RKO (cell line): ENCODE measurements at regions not wholly inside any gene's neighbourhood (a gene's known extent, or its start where the extent isn't known, plus 50 kb on each side); places are given as distances from the start of the nearest gene placed in this dataset.
"Not testable (repeated sequence)": the region's sequence is repeated elsewhere in the genome, so short reads cannot be mapped to it uniquely, and the experiment has no call there.

Experiments used
- DNase-seq: peaks from one replicate; pipeline ENCODE4 v3.0.0-alpha.2; 2016; ENCODE audit warnings: low spot score

GRCh38 chr7:81361769-81362312, 408.0 kb downstream of the HGF start:
- DNase-seq: no peak

GRCh38 chr7:81355911-81356310, 413.9 kb downstream of the HGF start:
- no peak for DNase-seq

DNA sequence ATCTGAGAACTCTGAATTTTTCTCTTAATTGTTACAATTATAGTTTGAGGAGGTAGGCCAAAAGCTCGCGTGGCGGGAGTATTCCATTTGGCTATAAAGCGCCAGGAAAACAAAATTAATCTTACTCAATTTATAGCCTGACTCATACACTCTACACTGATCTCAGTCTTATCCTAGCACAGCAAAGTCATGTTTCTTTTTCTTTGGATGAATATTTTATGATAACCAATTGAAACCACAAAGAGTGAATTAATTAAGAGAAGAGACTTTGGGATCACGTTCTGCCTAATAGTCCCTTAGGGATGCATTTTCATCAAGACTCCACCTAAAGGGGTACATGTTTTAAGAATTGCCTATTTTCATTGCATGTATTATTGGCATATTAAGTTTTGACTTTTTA, 420.8 kb downstream of the HGF start:
- DNase-seq: no peak

DNA sequence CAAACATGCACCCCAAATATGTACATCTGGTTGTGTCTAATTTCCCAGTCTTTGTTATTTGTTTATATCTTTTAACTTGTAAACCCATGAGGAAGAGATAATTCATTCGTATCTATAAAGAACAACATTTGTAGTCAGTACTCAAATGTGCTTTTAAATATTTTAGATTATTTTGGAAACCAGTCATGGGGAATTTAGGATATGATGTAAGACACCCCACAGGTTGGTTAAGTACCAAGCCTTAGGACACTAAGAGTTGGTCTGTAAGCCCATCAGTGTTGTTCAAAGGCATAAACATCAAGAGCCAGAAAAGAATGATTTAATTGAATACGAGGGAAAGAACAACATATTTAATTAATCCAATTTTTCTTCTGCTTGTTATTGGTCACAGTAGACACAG, 421.1 kb upstream of the SEMA3C start:
- DNase-seq: no peak

DNA sequence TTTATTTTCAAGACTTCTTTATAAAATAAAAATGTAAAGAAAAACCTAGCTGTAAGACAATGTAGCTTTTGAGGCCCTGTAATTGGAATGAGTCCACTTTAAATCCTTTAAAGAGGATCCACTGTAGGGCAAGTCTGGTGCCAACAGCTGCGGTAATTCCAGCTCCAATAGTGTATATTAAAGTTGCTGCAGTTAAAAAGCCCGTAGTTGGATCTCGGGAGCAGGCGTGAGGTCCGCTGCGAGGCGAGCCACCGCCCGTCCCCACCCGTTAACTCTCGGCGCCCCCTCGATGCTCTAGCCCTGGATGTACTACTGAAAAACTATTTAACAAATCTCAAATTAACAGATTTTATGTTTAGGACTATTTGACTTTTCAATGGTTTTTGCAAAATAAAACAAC, 414.7 kb upstream of the SEMA3C start:
- no peak for DNase-seq

DNA sequence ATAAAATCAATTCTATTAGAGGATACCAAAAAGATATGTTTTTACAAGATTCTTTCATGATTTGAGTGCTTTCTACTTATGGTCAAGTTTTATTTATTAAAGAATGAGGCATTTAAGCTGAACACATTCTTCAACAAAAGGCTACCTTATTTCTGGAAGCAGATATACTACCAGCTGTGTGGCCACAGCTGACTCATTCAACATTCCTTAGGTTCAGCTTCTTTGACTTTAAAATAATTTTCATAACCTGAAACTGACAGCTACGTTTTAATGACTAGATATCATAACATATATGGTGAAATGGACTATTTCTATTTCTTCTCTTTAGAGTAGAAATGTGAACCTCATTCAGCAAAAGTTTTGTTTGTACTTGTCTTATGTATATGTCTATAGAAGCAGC, 414.2 kb upstream of the SEMA3C start:
- DNase-seq: peak; percentile 2

GRCh38 chr7:81331061-81332018, 412.5 kb upstream of the SEMA3C start:
- DNase-seq: no peak

DNA sequence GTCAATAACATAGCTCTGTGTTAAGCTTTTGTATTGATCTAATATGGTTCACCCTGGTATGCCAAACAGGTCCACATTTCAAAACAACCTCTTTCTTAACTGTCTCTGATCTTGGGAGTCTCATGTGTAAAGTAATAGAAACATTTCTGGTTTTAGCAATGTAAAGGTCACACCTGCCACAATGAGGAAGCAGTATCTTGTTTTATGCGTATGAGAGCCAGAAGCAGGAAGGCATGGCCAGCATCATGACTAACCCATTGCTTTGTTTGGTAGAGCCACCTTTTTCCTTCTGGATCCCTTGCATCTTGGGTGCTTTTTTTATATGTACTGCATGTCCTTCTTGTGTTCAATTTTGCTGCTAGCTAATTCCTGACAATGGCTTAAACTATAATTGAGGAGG, 411.3 kb upstream of the SEMA3C start:
- DNase-seq: no peak

GRCh38 chr7:81327468-81328266, 408.8 kb upstream of the SEMA3C start:
- DNase-seq: no peak

GRCh38 chr7:81321949-81322348, 403.1 kb upstream of the SEMA3C start:
- DNase-seq: no peak

DNA sequence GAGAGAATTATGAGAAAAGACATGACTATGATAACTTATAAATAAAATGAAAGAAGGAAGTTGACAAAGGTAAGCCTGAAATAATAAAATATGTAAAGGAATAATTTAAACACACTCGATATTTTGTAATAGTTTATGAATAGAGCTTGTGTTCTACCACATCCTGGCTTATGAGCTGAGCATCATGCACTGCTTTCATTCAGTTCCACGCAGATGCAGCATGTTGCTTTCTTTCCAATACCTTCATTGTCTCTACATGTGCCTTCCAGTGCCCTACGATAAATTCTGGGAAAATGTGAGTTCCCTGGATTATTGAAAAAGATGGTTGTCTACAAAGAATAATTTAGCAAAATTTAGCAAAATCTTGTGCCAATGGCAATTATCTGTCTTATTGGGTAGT, 398.9 kb upstream of the SEMA3C start:
- no peak for DNase-seq

GRCh38 chr7:81308643-81309322, 389.9 kb upstream of the SEMA3C start:
- DNase-seq: no peak

- DNase-seq: no peak
Measured at GRCh38 chr7:81301815-81302214, 383.0 kb upstream of the SEMA3C start.

DNA sequence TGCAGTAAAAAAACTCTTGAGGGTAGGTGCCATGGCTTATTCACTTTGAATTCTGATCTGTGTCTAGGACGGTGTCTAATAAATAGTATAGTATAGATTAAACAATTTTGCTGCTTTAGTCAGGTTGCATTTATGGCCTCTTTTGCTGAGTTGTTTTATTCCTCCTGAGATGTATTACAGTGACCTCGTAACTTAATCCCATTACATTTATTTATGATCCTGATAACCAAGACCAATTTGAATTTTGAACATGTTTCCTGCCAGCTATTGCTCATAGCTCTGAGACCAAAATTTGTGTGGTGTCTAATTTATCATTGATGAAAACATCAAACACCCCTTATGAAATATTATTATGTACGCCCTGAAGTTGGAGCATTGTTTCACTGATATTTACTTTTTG, 381.9 kb upstream of the SEMA3C start:
- no peak for DNase-seq

- no peak for DNase-seq
Measured at GRCh38 chr7:81299711-81300110, 380.9 kb upstream of the SEMA3C start.

DNA sequence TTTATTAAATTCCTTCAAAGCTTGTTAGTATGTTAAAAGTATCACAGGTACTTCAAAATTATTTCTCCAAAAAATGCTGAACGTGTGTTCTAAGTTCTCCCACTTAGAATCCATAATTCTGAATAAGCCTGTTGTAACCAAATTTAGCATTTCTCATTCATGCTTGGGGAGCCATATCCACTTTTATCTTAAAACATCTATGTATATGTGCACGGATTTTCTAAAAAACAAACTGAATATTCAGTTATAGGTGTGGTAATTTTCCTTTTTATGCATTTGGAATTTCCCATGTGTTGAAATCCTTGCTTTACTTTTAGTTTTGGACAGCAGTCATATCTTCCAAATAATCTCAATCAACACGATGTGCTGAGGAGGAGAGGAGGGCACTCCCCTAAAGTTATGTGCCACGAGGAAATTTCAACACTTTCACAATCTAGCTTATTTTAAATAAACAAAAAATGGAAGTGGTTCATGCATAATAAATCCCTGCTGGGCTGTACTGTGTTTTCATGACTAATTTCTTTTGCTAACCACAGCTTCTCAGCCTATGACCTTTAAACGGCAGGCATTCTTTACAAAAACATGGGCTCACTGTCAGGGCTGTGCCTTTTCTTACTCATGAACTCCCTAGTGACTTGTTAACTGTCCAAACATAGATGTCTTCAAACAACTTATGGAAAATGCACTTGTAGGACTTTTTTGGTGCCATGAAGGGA, 380.3 kb upstream of the SEMA3C start:
- DNase-seq: peak; percentile 51

- DNase-seq: no peak
Measured at GRCh38 chr7:81297317-81297716, 378.5 kb upstream of the SEMA3C start.

DNA sequence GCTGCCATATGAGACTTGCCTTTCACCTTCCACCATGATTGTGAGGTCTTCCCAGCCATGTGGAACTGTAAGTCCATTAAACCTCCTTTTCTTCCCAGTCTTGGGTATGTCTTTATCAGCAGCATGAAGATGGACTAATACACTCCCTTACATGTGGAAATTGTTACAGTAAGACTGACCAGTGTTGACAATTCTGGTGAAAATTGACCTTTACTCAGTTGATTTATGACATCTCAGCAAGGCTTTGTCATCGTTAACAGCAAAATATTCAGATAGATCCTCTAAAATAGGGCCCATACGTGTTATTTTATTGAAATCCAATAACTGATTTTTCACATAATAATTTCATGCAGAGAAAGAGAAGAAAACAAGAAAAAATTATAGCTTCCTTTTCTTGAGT, 377.9 kb upstream of the SEMA3C start:
- DNase-seq: no peak

GRCh38 chr7:81294897-81295515, 376.2 kb upstream of the SEMA3C start:
- no peak for DNase-seq

DNA sequence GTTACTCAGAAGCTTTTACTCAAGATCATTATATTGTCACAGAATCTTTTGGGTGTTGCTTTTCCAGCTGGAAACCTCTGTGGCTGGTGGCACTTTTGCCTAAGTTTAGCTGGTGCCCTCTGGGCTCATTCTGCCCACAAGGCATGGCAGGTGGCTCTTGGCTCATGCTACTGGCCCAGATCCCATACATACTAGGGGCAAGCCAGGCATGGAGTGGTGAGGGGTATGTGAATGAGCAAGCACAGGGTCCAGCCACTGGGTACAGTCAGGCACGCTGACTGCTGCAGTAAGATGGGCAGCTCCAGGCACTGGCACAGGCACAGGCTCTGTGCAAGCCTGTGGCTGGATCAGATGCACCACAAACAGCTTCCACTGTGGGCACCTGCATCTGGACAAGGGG, 375.0 kb upstream of the SEMA3C start:
- DNase-seq: no peak

DNA sequence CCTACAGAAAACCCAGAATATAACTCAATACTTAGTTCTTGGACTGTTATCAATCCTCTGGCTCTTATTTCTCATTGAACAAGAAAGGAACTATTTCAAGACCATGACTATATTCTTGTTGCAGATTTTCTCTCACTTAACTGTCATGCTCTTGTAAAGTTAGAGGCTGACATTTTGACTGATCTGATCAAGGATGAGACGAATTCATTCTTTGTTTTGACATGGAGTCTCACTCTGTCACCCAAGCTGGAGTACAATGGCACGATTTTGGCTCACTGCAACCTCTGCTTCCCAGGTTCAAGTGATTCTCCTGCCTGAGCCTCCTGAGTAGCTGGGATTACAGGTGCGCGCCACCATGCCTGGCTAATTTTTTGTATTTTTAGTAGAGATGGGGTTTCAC, 367.9 kb upstream of the SEMA3C start:
- not testable (repeated sequence) for DNase-seq
